Ramos (cell line): ENCODE measurements at regions not wholly inside any gene's neighbourhood (a gene's known extent, or its start where the extent isn't known, plus 50 kb on each side); places are given as distances from the start of the nearest gene placed in this dataset.
"Not testable (repeated sequence)": the region's sequence is repeated elsewhere in the genome, so short reads cannot be mapped to it uniquely, and the experiment has no call there.

Source experiments
- in situ Hi-C: fragments of 300-500 bp; cut with MboI; formaldehyde crosslinking; loops from one replicate; pipeline ENCODE4 v1.14.3; 2022; ENCODE audit warnings: low sequenced_read_pairs; ENCODE audit not compliant: unreplicated experiment

DNA sequence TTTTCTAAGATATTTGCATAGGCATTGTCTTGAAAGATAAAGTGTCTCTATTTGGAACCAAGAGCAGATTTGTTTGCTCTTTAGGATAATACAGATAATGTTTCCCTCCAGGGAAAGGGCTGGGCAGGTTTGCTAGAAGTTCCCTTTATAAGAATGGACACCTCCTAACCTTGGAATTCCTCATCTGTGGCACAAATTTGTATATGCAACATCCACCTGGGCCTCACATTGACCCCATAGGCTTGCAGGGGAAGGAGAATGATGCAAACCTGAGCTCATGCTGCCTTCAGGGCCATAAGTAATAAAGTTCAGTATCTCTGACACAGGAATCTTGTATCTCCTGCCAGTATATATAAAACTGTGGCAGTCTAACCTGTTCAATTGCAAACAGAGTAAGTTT, 508.4 kb upstream of the MIR17HG start:
- in situ Hi-C loops = no loop called here

DNA sequence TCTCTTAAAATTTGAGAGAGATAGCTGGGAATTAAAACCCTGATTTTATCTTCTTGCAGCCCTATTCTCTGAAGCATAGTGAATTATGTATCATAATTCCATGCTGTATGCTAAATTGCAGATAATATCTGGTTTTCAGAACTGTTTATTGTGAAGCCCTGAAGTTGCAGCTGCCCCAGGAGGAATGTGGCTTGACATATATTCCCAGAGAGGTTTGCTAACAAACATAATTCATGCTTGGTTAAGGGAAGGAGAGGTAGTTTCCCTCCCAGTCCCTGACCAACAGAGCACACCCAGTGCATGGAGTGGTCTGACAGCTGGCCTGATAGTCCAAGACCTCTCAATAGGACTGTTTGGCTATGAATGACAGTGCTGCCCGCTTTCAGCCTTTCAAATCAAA, 500.6 kb upstream of the MIR17HG start:
- in situ Hi-C loops = no loop called here

DNA sequence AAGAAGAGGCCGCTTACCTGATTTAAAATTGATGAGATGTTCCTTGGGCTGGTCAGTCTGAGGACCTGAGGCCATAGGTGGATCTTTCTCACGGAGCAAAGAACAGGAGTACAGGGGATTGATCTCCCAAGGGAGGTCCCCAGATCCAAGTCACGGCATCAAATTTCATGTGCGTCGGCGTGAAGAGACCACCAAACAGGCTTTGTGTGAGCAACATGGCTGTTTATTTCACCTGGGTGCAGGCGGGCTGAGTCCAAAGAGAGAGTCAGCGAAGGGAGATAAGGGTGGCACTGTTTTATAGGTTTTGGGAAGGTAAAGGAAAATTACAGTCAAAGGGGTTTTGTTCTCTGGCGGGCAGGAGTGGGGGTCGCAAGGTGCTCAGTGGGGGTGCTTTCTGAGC, 493.8 kb upstream of the MIR17HG start:
- in situ Hi-C loops = not testable (repeated sequence)

GRCh38 chr13:90857921-90858320, 489.6 kb upstream of the MIR17HG start:
- in situ Hi-C loops = no loop called here

GRCh38 chr13:90866006-90866405, 481.5 kb upstream of the MIR17HG start:
- in situ Hi-C loops = no loop called here

GRCh38 chr13:90867336-90867683, 480.2 kb upstream of the MIR17HG start:
- in situ Hi-C loops = no loop called here

- in situ Hi-C loops = no loop called here
Observed at GRCh38 chr13:90868321-90868920, 479.1 kb upstream of the MIR17HG start.

DNA sequence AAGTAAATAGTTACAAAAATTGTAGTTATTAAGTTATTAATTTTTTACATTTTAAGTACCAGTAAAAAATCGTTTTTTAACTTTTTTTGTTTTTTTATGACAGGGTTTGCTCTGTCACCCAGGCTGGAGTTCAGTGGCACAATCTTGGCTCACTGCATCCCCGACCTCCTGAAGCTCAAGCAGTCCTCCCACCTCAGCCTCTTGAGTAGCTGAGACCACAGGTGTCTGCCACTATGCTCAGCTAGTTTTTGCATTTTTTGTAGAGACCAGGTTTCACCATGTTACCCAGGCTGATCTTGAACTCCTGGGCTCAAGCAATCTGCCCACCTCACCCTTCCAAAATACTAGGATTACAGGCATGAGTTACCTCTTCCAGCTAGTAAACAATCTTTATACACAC, 477.9 kb upstream of the MIR17HG start:
- in situ Hi-C loops = no loop called here

DNA sequence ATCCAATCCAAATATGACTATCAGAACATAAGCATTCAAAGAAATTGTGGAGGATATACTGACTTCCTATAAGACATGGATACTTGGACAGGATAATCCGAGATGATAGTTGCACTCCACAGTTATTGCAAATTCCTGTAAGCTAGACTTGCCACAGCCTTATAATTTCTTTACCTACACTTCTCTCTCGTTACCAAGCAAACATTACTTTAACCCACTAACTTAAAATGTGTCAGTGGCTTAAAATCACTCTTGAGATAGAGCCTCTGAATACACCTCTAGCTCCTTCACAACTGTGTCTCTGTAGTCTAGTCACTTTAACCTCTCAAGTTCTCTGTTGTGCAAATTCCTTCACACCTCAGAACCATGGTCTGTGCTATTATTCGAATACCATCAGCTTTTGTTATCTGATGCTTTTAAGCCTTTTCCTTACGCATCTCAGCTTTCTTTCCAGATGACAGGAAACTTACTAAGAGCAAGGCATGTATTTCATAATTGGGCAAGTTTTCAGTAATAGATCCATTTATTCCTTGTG, 474.9 kb upstream of the MIR17HG start:
- in situ Hi-C loops = no loop called here

GRCh38 chr13:90880790-90881189, 466.7 kb upstream of the MIR17HG start:
- in situ Hi-C loops = no loop called here

- in situ Hi-C loops = no loop called here
Observed at GRCh38 chr13:90882551-90882950, 464.9 kb upstream of the MIR17HG start.

- in situ Hi-C loops = no loop called here
Observed at GRCh38 chr13:90883592-90883991, 463.9 kb upstream of the MIR17HG start.

GRCh38 chr13:90884066-90884465, 463.4 kb upstream of the MIR17HG start:
- in situ Hi-C loops = no loop called here

DNA sequence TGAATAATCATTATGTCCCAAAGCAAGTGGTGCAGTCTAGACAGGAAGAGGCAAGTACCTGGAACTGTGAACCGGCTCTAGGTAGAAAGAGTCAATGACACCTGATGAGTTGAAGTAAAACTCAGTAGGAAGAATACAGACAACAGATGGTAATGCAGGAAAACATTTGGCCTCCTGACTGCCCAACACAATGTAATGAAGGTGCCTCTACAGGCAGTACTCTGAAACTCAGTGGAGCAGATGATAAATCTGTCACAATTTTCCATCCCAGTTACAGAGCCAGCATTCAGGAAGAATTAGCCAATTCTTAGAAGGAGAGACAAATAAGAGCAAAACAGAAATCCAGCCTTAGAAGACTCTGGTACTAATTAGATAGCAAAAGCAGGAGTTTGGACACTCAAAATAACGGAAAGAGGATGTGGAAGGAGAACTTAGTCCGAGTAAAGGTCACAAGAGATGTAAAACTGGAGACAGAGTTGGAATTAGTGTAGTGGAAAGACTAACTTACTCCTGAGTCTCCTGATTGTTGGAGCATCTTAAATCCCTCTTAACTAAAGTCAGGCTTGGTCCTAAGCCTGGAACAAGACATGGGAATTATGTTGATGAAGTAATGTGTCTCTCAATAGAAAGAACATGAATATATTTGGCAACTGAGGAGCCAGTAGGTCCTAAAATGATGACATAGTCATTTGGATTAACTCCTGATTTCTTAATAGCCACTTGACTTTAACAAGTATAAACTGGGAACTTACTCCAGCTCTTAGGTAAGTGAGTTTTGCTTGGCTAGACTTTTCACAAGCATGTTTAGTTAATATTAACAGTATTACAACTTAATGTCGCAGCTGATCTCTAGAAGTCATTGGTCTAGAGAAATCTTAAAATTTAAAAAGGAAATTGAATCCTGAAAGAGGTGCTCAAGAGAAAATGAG, 457.3 kb upstream of the MIR17HG start:
- in situ Hi-C loops = no loop called here

DNA sequence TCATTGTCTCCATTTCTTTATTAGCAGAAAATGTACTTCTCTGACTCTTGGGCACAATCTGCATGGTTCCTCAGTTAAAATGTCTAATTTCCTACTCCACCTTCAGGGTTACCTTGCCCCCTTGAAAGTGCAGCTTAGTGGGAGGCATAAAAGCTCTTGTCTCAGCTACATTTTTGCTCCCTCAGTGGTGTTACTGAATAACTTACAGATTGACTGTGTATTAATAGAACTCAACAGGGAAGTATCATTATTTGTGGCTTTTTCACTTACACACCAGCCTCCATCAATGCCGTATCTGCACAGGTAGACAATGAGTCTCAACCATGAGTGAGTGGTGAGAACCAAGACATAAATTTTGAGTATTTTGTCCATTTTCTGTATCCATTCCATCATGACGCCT, 456.2 kb upstream of the MIR17HG start:
- in situ Hi-C loops = no loop called here

DNA sequence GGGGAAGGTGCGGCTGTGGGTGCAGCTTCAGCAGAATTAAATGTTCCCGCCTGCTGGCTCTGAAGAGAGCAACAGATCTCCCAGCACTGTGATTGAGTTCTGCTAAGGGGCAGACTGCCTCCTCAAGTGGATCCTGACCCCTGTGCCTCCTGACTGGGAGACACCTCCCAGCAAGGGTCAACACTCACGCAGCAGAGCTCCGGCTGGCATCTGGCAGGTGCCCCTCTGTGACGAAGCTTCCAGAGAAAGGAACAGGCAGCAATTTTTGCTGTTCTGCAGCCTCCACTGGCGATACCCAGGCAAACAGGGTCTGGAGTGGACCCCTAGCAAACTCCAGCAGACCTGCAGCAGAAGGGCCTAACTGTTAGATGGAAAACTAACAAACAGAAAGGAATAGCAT, 454.3 kb upstream of the MIR17HG start:
- in situ Hi-C loops = not testable (repeated sequence)

GRCh38 chr13:90896002-90896401, 451.5 kb upstream of the MIR17HG start:
- in situ Hi-C loops = no loop called here

- in situ Hi-C loops = no loop called here
Observed at GRCh38 chr13:90898811-90899210, 448.7 kb upstream of the MIR17HG start.

DNA sequence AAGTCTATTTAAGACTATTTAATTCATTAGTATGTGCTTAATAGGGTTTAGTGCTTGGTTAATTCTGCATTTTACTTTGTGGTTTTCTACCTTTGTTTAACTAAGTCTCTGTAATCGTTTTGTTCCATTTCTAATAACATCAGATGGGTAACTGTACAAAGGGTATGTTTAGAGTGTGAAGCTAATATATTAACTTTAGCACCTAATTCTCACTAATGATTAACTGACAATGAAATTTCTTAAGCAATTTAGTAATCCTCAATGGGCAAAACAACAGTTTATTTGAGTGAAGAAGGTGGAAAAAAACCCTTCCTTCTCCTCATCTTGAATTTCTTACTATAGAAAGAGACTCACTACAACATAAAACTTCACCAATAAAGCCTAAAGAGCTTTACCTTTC, 448.1 kb upstream of the MIR17HG start:
- in situ Hi-C loops = no loop called here

- in situ Hi-C loops = no loop called here
Observed at GRCh38 chr13:90902255-90902654, 445.2 kb upstream of the MIR17HG start.

DNA sequence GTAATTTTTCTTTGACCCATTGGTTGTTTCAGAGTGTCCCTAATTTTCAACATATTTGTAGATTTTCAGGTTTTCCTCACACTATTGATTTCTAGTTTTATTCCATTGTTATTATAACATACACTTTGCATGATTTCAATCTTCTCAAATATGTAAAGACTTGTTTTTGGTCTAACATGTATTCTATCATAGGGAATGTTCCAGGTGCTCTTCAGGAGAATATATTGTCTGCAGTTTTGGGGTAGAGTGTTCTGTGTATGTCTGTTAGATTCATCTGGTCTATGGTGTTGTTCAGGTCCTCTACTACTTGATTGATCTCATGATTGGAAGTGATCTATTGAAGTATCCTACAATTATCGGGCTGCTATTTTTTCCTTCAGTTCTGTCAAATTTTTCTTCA, 440.9 kb upstream of the MIR17HG start:
- in situ Hi-C loops = no loop called here

DNA sequence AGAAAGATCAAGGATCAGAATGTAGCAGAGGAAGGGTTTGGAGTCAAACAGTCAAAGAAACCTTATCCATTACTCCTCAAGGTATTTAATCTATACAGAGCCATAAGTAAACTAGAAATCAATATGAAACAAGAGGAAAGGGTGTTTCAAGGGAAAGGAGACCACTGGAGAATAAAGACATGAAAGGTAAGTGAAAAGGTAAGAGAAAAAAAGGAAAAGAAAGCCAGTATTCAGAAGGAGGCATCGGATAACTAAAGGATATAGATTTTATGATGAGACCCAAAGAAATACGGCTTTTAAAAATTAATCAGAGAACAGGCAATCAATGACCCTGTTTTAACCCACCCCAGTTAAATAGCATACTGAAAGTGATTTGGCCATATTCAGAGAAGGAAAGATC, 438.7 kb upstream of the MIR17HG start:
- in situ Hi-C loops = no loop called here
